IMR-90 (cell line): ENCODE measurements at regions not wholly inside any gene's neighbourhood (a gene's known extent, or its start where the extent isn't known, plus 50 kb on each side); places are given as distances from the start of the nearest gene placed in this dataset.

Source experiments
- ATAC-seq: fragments of 200-7000 bp; cut with Tn5 transposase; 2 replicates; pipeline ENCODE4 v1.9.1; 2020; ENCODE audit warnings: low read depth, mild to moderate bottlenecking, moderate library complexity
- BruUV-seq: library from RNA; stranded (reverse); fragments of 400-500 nt; replicated peaks from 2 replicates; lab custom pipeline; 2021; lab: Mats Ljungman, UMichigan
- CTCF ChIA-PET: fragments of 300-600 bp; formaldehyde crosslinking; extraction: SDS; loops from one replicate; lab custom pipeline; 2021; ENCODE audit warnings: antibody characterized with exemption; lab: Yijun Ruan, JAX
- POLR2A ChIA-PET: fragments of 300-600 bp; sonication (Branson Sonifier 250); formaldehyde crosslinking; loops from one replicate; lab custom pipeline; 2022; ENCODE audit warnings: antibody characterized with exemption; ENCODE audit not compliant: unreplicated experiment; lab: Charles Lee
- DNase-seq: peaks from one replicate; pipeline ENCODE4 v3.0.0; 2013
- H2AFZ ChIP-seq: replicated peaks from 2 replicates; pipeline ENCODE3; 2013; ENCODE audit warnings: low read length, mild to moderate bottlenecking; ENCODE audit not compliant: poor library complexity
- H2AK5ac ChIP-seq: 2 replicates; pipeline ENCODE4 v1.6.1; 2013; ENCODE audit warnings: low read depth, low read length, inconsistent platforms
- H2AK9ac ChIP-seq: replicated peaks from 2 replicates; pipeline ENCODE3; 2013; ENCODE audit warnings: mild to moderate bottlenecking, low read depth, low read length, moderate library complexity; ENCODE audit not compliant: poor library complexity
- H2BK120ac ChIP-seq: 2 replicates; pipeline ENCODE4 v1.6.1; 2013; ENCODE audit warnings: low read depth, low read length, inconsistent platforms
- H2BK15ac ChIP-seq: 3 replicates; pipeline ENCODE4 v1.6.1; 2013; ENCODE audit warnings: low read depth, low read length, inconsistent platforms
- H2BK20ac ChIP-seq: 2 replicates; pipeline ENCODE4 v1.6.1; 2013; ENCODE audit warnings: low read depth, mild to moderate bottlenecking, inconsistent platforms, low read length, moderate library complexity
- H2BK5ac ChIP-seq: 2 replicates; pipeline ENCODE4 v1.6.1; 2013; ENCODE audit warnings: mild to moderate bottlenecking, low read depth, low read length, inconsistent platforms; ENCODE audit not compliant: poor library complexity, severe bottlenecking
- H3K14ac ChIP-seq: replicated peaks from 2 replicates; pipeline ENCODE4 v1.6.1; 2013; ENCODE audit warnings: low read depth, low read length, inconsistent platforms
- H3K18ac ChIP-seq: 2 replicates; pipeline ENCODE4 v1.6.1; 2013; ENCODE audit warnings: low read depth, low read length, control low read depth
- H3K23ac ChIP-seq: 2 replicates; pipeline ENCODE4 v1.6.1; 2013; ENCODE audit warnings: low read depth, low read length, inconsistent platforms
- H3K27ac ChIP-seq: 2 replicates; pipeline ENCODE4 v1.5.1; 2013; ENCODE audit warnings: mild to moderate bottlenecking, control low read depth, low read length; ENCODE audit not compliant: insufficient read depth
- H3K27me3 ChIP-seq: 2 replicates; pipeline ENCODE4 v1.6.1; 2013; ENCODE audit warnings: low read length; ENCODE audit not compliant: control insufficient read depth, insufficient read depth
- H3K36me3 ChIP-seq: 2 replicates; pipeline ENCODE4 v1.6.1; 2013; ENCODE audit warnings: low read length, mixed read lengths; ENCODE audit not compliant: control insufficient read depth, insufficient read depth
- H3K4ac ChIP-seq: 2 replicates; pipeline ENCODE4 v1.6.1; 2013; ENCODE audit warnings: low read depth, low read length, inconsistent platforms
- H3K4me1 ChIP-seq: 2 replicates; pipeline ENCODE4 v1.6.1; 2013; ENCODE audit warnings: low read length, mixed read lengths; ENCODE audit not compliant: control insufficient read depth, insufficient read depth
- H3K4me2 ChIP-seq: 2 replicates; pipeline ENCODE4 v1.6.1; 2013; ENCODE audit warnings: low read depth, mild to moderate bottlenecking, control low read depth, low read length, moderate library complexity
- H3K4me3 ChIP-seq: 2 replicates; pipeline ENCODE4 v1.5.1; 2013; ENCODE audit warnings: low read depth, mild to moderate bottlenecking, control low read depth, low read length, moderate library complexity; ENCODE audit not compliant: insufficient read depth
- H3K56ac ChIP-seq: 2 replicates; pipeline ENCODE4 v1.6.1; 2013; ENCODE audit warnings: low read length, inconsistent platforms; ENCODE audit not compliant: insufficient read depth; ENCODE audit errors: extremely low read depth
- H3K79me1 ChIP-seq, 2 experiments: 2 replicates each; pipeline ENCODE4 v1.6.1; 2013; ENCODE audit warnings: low read length in 2 of 2, inconsistent platforms in 1 of 2, low read depth in 1 of 2
- H3K9ac ChIP-seq: 2 replicates; pipeline ENCODE4 v1.6.1; 2013; ENCODE audit warnings: low read depth, low read length, control low read depth
- H3K9me1 ChIP-seq: 2 replicates; pipeline ENCODE4 v1.6.1; 2013; ENCODE audit warnings: low read length, inconsistent platforms; ENCODE audit not compliant: insufficient read depth
- H3K9me3 ChIP-seq: 2 replicates; pipeline ENCODE4 v1.6.1; 2013; ENCODE audit warnings: low read length; ENCODE audit not compliant: control insufficient read depth, insufficient read depth
- H4K20me1 ChIP-seq: 2 replicates; pipeline ENCODE4 v1.6.1; 2013; ENCODE audit warnings: low read length, inconsistent platforms; ENCODE audit not compliant: insufficient read depth
- H4K5ac ChIP-seq: 2 replicates; pipeline ENCODE4 v1.6.1; 2013; ENCODE audit warnings: mild to moderate bottlenecking, low read depth, low read length, control low read depth
- H4K8ac ChIP-seq, 2 experiments: 2 replicates each; pipeline ENCODE4 v1.6.1; 2013; ENCODE audit warnings: low read depth in 2 of 2, low read length in 2 of 2, control low read depth in 1 of 2, inconsistent platforms in 1 of 2
- H4K91ac ChIP-seq: 2 replicates; pipeline ENCODE4 v1.6.1; 2013; ENCODE audit warnings: low read depth, low read length, inconsistent platforms; ENCODE audit not compliant: insufficient read depth
- RAD21 ChIP-seq: IDR thresholded peaks from 2 replicates; pipeline ENCODE4 v1.6.1; 2012; ENCODE audit warnings: low read length, improper control_type of control experiment
- RFX5 ChIP-seq: IDR thresholded peaks from 2 replicates; pipeline ENCODE4 v1.8.0; 2012; ENCODE audit warnings: low read depth, mild to moderate bottlenecking, low read length, moderate library complexity
- WGBS, 2 experiments: methylation state at CpG; one replicate each; pipeline versions ENCODE4 v1.1.5 to v1.1.7; 2013; ENCODE audit warnings: missing lambda C conversion rate in 2 of 2; ENCODE audit not compliant: insufficient read length in 1 of 2; ENCODE audit errors: extremely low coverage in 2 of 2; 5-methylcytosine and 5-hydroxymethylcytosine counted together
- dilution Hi-C: fragments of 300-500 bp; cut with HindIII; formaldehyde crosslinking; loops from one replicate; pipeline ENCODE4 v1.14.3; 2018; ENCODE audit warnings: low sequenced_read_pairs; ENCODE audit not compliant: unreplicated experiment
- in situ Hi-C: fragments of 300-500 bp; cut with MboI; formaldehyde crosslinking; loops from 3 replicates; pipeline ENCODE4 v1.14.3; 2019; ENCODE audit warnings: low sequenced_read_pairs, inconsistent platforms, mixed read lengths
- intact Hi-C: fragments of 100-400 bp; cut with micrococcal nuclease; formaldehyde crosslinking; loops from 2 replicates; pipeline ENCODE4 v1.10.0; 2022
- TF ChIP-seq, protein P1 (sequence below): conservative IDR thresholded peaks from 2 replicates; pipeline ENCODE4 v1.5.1; 2012; ENCODE audit warnings: mild to moderate bottlenecking, low read depth, low read length, improper control_type of control experiment
- TF ChIP-seq, protein P2 (sequence below): fragments of 150-350 bp; IDR thresholded peaks from 2 replicates; pipeline ENCODE4 v1.6.1; 2017; ENCODE audit warnings: mild to moderate bottlenecking, antibody characterized with exemption, low read length, low read depth

DNA sequence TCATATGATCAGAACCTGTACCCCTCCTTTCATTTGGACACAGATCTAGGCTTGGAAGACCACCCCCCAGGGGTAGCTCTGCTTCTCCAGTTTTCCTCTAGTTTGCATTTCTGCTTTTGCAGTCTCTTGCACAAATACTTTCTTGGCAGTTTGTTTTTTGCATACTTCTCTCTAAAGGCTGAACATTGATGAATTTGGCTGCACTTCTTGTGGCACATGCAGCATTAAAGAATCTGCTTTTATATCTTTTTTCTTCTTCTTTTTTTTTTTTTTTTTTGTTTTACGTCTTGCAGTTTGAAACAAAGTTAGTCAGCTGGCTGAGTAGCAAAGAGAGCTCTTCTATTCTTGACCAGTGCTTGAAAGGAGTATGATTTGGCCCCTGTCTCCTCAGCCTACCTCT, 273.0 kb downstream of the GLUD2 start:
- no TSS peak for BruUV-seq

More for the DNA sequence above, 273.0 kb downstream of the GLUD2 start:
- intact Hi-C loops (no loop called here), in situ Hi-C loops (no loop called here), dilution Hi-C loops (no loop called here)
- H4K20me1 ChIP-seq, result no peaks in the 10 kb centered on the region
- ChIA-PET CTCF (no interaction called here), POLR2A (no interaction called here)
- no peaks in the 10 kb centered on the region for H3K4me1 ChIP-seq
- no peak overlapping the region for H3K4me3 ChIP-seq
- H3K9ac ChIP-seq, result no peak overlapping the region
- no peaks in the 10 kb centered on the region for H3K27me3 ChIP-seq
- H2BK5ac ChIP-seq, result no peak overlapping the region
- no peak overlapping the region for H3K23ac ChIP-seq
- H3K9me3 ChIP-seq, result no peaks in the 10 kb centered on the region
- H2BK120ac ChIP-seq, result no peak overlapping the region
- H3K18ac ChIP-seq, result no peak overlapping the region
- H3K36me3 ChIP-seq, result no peaks in the 10 kb centered on the region
- no peaks in the 10 kb centered on the region for H3K9me1 ChIP-seq
- TF ChIP-seq RAD21 (no peak), RFX5 (no peak)
- TF ChIP-seq, protein P1, sequence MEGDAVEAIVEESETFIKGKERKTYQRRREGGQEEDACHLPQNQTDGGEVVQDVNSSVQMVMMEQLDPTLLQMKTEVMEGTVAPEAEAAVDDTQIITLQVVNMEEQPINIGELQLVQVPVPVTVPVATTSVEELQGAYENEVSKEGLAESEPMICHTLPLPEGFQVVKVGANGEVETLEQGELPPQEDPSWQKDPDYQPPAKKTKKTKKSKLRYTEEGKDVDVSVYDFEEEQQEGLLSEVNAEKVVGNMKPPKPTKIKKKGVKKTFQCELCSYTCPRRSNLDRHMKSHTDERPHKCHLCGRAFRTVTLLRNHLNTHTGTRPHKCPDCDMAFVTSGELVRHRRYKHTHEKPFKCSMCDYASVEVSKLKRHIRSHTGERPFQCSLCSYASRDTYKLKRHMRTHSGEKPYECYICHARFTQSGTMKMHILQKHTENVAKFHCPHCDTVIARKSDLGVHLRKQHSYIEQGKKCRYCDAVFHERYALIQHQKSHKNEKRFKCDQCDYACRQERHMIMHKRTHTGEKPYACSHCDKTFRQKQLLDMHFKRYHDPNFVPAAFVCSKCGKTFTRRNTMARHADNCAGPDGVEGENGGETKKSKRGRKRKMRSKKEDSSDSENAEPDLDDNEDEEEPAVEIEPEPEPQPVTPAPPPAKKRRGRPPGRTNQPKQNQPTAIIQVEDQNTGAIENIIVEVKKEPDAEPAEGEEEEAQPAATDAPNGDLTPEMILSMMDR, result no peak
- TF ChIP-seq, protein P2, sequence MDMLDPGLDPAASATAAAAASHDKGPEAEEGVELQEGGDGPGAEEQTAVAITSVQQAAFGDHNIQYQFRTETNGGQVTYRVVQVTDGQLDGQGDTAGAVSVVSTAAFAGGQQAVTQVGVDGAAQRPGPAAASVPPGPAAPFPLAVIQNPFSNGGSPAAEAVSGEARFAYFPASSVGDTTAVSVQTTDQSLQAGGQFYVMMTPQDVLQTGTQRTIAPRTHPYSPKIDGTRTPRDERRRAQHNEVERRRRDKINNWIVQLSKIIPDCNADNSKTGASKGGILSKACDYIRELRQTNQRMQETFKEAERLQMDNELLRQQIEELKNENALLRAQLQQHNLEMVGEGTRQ, result no peak
- no peak overlapping the region for H3K27ac ChIP-seq
- H2AK9ac ChIP-seq, result no peak overlapping the region
- no peak overlapping the region for H3K56ac ChIP-seq
- H4K8ac ChIP-seq, result no peak overlapping the region
- H3K14ac ChIP-seq, result no peak overlapping the region
- DNase-seq (no peak), ATAC-seq (no peak)
- no peak overlapping the region for H2AK5ac ChIP-seq
- H4K5ac ChIP-seq, result no peak overlapping the region
- H3K4ac ChIP-seq, result no peak overlapping the region
- H3K4me2 ChIP-seq, result no peak overlapping the region
- no CpG with 5 or more reads among the region's 1 CpG for WGBS, 2 experiments
- no peak overlapping the region for H2BK20ac ChIP-seq
- no peak overlapping the region for H2BK15ac ChIP-seq
- H3K79me1 ChIP-seq, result no peaks in the 10 kb centered on the region
- no peak overlapping the region for H4K91ac ChIP-seq
- no peak overlapping the region for H2AFZ ChIP-seq
